22Rv1 (cell line): ENCODE measurements at regions not wholly inside any gene's neighbourhood (a gene's known extent, or its start where the extent isn't known, plus 50 kb on each side); places are given as distances from the start of the nearest gene placed in this dataset.

Experiments
- CTCF ChIP-seq: fragments of 450-650 bp; IDR thresholded peaks from 2 replicates; pipeline ENCODE4 v1.5.1; 2017; ENCODE audit warnings: mild to moderate bottlenecking
- ZFX ChIP-seq: fragments of 450-650 bp; IDR thresholded peaks from 2 replicates; pipeline ENCODE4 v1.6.1; 2017; ENCODE audit warnings: antibody characterized with exemption, borderline replicate concordance

GRCh38 chr15:25605151-25605550 is 166.3 kb upstream of the UBE3A start:
- TF ChIP-seq CTCF (no peak), ZFX (no peak)
